Stimulated activated CD8-positive, alpha-beta memory T cell treated with anti-CD3 and anti-CD28 coated beads, Interleukin-4, amount 100 ng/mL, for 24 hours (primary cell): ENCODE measurements at regions not wholly inside any gene's neighbourhood (a gene's known extent, or its start where the extent isn't known, plus 50 kb on each side); places are given as distances from the start of the nearest gene placed in this dataset.

Source experiments
- DNase-seq: peaks from one replicate; pipeline ENCODE4 v3.0.0-alpha.2; 2020; ENCODE audit warnings: low read depth

DNA sequence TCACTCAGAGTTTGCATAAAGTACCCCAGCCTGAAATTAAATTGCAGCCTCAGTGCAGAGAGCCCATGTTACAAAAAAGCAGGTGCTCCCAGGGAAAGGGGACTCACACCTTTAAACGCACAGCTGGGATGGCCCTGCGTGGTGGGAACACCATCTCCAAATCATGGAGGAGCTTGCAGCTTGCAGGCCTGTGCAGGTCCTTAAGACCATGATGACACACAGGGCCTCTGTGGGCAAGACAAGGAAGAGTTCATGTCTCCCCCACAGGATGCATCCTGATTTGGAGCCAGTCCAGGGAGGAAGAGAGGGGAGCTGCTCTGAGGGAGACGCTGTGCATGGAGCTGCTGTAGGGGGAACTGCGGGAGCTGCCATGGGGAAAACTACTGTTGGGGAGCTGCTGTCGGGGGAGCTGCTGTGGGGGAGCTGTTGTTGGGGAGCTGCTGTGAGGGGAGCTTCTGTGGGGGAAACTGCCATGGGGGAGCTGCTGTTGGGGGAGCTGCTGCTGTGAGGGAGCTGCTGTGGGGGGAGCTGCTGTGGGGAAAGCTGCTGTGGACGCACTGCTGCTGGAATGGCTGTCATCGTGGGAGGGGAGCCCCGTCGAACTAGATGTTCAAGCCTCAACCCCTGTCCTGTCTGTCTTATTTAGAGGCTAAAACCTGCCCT is 113.9 kb downstream of the MATN1 start:
- DNase-seq: no peak

DNA sequence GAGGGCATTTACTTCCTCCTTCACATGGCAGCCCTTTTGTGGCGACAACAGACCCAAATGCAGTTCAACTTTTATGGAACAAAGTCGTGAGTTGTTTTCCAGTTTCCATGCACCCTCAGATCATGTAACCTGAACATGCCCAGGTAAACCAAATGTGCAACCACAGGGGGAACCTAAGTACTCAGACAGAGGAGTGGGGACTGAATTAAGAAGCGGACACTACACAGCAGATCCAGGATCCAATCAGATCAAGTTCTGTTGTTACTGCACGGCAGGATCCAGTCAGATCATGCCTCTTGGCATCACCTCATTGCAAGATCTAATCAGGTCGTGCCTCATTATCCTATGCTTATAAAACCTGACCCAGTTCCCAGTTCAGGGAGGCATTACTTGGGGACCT is 115.7 kb downstream of the MATN1 start:
- no peak for DNase-seq

- no peak for DNase-seq
Measured at GRCh38 chr1:30606166-30606565, 117.2 kb downstream of the MATN1 start.

DNA sequence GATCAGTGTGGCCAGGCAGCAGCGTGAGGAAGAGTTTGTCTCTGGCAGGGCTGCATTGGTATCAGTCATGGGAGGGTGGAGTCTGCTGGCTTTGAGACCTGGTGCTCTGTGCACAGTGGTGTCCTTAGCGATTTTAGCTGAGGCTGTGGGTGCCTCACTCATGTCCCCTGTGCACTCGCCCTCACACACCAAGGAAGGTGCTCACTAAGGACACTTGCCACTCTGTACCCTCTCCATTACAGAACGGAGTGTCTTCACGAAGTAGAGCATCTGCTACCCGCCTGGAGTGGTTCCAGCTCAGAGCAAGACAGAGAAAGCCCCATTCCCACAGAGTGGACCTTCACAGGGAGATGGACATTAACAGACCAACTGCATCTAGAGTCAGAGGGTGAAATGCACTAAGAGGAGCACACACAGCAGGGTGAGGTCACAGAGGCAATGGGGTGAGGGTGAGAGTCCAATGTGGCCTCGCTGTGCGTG is 117.9 kb downstream of the MATN1 start:
- DNase-seq: no peak

DNA sequence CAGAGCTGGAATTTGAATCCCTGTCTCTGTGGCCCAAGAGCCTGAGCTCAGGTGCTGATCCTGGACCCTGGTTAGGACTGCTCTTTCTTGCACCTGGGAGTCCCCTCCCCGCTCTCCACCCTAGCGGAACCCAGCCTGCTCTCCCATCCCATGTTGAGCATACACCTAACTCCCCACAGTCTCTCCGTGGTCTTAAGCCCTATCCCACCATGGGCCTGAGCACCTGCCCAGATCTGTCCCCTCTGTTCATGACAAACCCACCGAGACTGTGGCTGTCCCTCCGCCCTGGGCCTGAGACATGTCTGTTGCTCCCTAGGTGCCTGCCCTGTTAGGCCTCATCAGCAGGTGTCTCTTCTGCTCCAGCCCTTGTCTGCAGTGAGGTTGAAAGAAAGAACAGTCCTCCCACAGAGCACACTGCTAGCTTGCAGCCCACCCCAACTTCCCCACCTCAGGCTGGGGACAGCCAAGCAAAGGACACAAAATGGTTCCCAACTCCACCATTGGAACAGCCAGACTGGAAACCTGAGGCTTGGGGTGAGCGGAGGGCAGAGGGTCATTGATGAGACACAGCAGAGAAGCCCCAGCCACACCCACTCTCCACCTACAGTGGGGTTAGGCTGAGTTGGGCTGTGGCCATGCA is 118.5 kb downstream of the MATN1 start:
- no peak for DNase-seq

GRCh38 chr1:30603081-30603858 is 120.1 kb downstream of the MATN1 start:
- no peak for DNase-seq

DNA sequence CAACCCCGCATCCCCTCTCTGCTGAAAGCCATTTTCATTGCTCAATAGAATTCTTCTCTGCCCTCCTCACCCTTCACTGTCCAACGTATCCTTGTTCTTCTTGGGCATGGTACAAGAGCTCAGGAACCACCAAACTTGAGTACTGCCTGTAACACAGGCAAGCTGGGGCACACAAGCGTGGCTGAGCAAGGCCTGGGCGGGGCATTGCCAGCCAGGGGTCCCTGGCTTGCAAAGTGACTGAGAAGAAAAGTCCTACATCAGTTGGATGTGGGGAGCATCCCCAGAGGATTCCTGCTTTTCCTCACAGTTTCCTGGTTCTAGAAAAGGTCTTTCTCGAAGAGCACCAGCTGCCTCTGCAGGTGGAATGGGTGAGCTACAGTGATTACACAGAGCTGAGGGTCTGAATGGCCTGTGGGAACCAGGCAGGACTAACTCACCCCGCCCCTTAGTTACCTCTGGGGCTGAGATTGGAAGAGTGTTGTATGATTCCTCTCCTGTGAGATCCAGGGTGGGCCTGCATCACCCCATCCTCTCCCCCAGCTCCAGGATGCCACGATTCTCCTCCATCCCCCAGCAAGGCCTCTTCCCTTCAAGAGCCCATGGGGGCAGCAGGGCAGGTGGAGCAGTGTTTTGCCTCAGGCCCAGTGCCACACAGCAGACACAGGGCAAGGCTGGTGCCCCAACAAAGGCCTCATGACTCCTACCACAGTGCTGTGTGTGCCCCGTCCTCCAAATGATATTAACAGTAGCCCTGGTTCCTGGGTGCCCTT is 121.9 kb downstream of the MATN1 start:
- DNase-seq: no peak

GRCh38 chr1:30600706-30601105 is 122.7 kb downstream of the MATN1 start:
- DNase-seq: no peak

DNA sequence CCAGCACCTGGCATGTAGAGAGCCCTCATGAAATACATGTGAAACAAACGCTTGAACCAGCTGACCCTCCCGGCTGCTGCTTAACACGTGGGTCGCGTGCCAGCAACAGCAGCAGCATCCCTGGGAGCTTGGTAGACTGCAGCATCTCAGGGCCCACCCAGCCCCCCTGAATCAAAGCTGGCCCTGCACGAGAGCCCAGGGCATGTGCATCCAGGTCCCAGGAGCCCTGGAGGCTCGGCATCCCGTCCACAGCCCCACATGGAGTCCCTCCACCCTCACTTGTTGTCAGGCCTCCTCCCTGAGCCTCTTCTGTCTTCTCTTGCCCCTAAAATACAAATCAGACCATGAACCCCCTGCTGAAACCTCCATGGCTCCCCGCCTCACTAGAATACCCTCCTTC is 123.1 kb downstream of the MATN1 start:
- DNase-seq: no peak

DNA sequence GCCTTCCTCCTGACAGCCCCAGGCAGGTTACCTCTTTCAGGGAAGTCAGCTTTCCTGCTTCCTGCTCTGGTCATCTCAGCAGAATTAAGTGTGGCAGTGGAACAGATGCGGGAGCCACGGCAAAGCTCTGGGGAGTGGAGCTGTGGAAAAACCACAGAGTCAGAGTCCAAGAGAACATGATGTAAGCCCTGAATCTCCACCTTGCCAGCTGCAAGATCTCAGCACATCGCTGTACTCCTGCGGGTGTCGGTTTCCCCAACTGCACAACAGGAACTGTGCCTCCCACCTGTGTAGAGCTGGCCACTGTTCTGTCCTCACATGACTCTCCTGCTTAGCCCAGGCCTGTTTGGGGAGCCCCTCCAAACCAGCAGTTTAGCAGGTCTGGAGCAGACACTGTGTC is 123.7 kb downstream of the MATN1 start:
- DNase-seq: no peak

GRCh38 chr1:30598571-30599114 is 124.7 kb downstream of the MATN1 start:
- no peak for DNase-seq

DNA sequence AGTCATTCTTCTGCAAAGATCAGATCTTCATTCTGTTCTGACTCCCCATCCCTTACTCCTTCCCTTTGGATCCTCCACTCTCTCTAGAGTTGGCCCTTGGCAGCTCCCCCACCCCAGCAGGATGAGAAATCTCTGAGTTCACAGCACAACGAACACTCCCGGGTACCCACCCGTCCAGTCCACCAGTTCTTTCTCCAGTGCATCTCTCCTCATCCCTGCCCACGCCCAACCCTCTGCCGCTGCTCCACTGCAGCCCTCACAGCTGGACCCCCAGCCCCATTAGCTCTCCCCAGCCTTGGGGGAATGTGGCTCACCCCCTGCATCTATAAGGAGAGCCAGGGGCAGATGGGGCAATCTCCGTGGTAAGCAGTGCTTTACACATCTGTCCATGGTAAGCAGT is 125.7 kb downstream of the MATN1 start:
- DNase-seq: no peak

GRCh38 chr1:30596891-30597290 is 126.5 kb downstream of the MATN1 start:
- DNase-seq: no peak

- DNase-seq: no peak
Measured at GRCh38 chr1:30596470-30596869, 126.9 kb downstream of the MATN1 start.

DNA sequence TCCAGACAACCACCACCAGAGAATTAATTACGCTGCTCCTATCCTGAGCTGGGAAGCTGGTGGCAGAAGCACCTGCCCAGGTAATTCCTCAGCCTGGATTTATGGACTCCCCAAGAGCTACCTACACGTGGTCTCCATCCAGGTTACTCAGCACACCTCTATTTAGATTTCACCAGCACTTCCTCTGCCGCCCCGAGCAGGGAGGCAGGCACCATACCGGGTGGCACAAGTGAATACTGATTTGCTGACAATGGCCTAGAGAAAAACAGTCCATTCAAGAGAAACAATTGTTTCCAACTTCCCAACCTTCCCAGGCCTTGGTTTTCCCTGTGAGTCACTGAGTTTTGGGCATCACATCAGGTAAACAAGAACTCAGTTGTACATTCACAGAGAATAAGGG is 134.3 kb downstream of the MATN1 start:
- no peak for DNase-seq

- DNase-seq: no peak
Measured at GRCh38 chr1:30588311-30589073, 134.9 kb downstream of the MATN1 start.

DNA sequence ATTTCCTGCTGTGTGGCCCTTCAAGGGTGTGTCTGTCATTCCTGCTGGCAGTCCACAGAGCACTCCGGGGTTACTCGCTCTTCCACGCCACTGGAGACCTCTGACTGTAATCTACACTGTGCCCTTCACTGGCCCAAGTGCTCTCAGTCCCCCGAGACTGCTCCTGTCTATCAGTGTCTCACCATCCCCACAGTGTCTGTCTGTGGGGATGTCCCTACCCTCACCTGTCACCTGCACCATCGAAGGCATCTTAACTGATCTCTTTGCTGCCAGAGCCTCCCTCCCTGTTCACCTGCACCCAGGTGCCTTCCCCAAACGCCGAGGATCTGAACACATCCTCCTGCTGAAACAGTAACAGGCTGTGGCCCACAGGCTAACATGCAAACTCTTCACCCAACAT is 136.7 kb downstream of the MATN1 start:
- DNase-seq: no peak

GRCh38 chr1:30579580-30579979 is 143.8 kb downstream of the MATN1 start:
- DNase-seq: no peak

- no peak for DNase-seq
Measured at GRCh38 chr1:30575066-30575465, 148.3 kb downstream of the MATN1 start.

- DNase-seq: no peak
Measured at GRCh38 chr1:30572192-30572591, 151.2 kb downstream of the MATN1 start.

- DNase-seq: no peak
Measured at GRCh38 chr1:30571380-30571779, 152.0 kb downstream of the MATN1 start.
